ENCODE measurements at regions not wholly inside any gene's neighbourhood (a gene's known extent, or its start where the extent isn't known, plus 50 kb on each side); places are given as distances from the start of the nearest gene placed in this dataset.

- no peak for DNase-seq
These were observed 140.1 kb upstream of the PARP11 start for GRCh38 chr12:4012977-4013968.

DNA sequence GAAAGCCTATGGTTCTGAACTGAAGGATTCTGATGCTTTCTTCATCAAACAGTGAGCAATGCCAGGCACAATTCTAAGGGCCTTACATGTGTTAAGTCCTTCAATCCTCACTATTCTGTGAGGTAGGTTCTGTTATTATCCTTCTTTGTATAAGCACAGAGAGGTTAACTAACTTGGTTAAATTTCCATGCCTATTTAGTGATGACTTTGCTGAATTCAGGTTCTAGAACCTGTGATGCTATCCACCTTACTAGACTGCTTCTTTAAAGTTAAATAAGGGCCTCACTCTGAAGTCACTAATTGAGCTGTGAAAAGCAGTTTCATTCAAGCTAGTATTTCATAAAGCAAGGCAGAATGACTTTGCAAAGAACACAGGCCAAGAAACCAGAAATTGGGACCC lies 138.9 kb upstream of the PARP11 start:
- DNase-seq = no peak

DNA sequence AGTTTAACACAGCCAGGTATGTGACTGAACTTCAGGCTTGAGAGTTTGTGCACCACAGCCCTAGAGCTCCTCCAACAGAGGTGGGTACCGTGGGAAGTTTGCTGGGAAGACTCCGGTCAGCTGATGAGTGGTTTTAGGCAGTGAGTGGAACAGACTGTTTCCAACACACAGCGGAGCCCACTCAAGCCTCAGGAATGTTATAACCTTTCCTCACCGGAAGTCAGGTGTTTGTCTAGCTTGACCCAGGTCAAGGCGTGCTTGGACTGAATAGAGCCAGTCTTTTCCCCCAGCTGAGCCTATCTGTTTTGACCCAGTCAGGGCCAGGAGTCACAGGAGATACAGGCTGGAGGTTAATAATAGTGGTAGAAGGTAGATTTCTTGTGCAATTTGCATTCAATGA lies 138.4 kb upstream of the PARP11 start:
- DNase-seq = no peak

GRCh38 chr12:4009979-4010704 lies 136.9 kb upstream of the PARP11 start:
- no peak for DNase-seq

DNA sequence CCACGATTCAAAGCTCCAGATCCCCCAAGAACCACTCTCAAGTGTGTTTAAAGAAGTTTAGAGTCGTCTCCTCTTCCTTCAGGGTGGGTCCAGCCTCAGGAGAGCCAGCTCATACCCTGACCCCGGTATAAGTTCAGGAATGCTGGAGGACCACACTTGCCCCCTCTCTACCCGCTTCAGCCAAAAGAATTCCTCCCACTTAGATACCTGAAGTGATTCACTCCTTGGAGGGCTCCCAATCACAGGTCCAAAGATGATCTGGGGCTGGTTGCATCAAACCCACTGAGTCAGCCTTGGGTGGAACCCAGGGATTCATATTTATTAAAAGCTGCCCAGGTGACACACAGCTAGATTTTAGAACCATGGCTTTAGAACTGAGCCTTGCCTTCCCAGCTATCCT lies 133.5 kb upstream of the PARP11 start:
- DNase-seq = no peak

GRCh38 chr12:4005851-4006430 lies 132.7 kb upstream of the PARP11 start:
- DNase-seq = no peak

DNA sequence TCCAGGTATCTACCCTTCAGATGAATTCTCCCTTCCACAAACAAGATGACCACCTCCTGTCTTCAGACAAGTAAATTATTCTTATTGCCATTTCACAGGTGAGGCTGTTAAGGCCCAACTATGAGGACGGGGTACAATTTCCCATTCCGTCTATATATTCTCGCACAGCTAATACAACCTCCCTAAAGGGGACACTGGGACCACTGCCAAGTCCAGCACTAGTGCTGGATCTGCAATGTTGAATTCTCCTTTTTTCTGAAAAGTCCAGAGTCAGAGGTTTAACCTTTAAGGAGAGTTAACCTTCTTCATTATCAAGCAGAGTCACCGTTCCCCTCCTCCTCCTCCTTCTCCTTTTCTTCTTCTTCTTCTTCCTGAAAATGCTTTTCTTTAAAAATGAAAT lies 130.4 kb upstream of the PARP11 start:
- no peak for DNase-seq

GRCh38 chr12:4002601-4003000 lies 129.4 kb upstream of the PARP11 start:
- no peak for DNase-seq

GRCh38 chr12:4001841-4002240 lies 128.6 kb upstream of the PARP11 start:
- DNase-seq = no peak

GRCh38 chr12:4001031-4001430 lies 127.8 kb upstream of the PARP11 start:
- no peak for DNase-seq

- DNase-seq = no peak
These were observed 126.7 kb upstream of the PARP11 start for GRCh38 chr12:3999904-4000303.

DNA sequence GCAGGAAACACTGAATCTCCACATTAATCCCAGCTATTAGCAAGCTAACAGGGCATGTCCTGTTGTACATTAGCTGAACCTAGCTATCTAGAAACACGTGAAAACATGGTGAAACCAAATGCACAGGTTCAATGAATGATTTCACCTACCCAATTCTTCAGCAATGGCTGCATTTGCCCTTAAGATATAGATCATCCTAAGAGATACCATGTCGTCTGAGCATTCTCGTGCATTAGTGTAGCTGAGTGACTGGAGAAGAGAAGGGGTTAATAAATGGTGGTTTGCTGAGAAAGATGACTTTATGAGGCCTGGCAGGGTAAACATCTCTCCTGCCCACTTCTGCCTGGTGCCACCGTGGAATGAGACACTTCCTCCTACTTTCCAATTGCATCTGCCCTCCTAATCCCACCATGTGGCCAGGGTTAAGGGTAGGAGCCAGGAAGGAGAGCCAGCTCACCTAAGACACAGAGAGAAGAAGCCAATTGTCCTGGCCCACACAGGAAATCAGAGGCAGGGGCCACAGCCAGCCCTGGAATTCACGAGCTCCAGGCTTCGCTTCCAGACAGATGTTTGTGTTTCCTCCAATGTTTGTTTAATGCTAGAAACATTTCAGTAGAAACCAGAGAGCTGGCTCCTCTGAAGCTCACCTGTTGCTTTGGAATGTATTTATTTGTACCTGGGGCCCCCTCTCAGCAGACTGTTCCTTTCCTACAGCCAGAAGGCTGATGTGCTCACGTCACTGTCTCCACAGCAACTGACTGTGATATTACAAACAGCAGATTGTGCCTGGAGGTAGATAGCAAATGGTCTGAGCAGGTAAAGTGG lies 126.0 kb upstream of the PARP11 start:
- no peak for DNase-seq

DNA sequence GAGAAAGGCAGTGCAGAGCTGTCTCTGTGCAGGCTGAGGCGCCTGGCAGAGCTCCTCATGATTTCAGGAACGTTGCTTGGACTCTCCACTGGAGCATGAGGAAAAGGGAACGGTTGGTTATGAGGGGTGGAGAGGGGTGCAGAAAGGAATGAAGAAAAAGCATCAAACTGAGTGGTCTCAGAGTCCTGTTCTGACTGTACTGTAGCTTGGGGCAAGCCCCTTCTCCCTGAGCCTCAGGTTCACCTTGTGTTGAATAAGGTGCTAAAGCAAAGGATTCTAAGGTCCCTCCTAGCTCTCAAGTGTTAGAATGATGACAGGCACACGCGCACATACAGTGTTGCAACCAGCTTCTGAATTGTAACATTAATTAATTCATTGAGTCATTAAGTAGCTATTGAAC lies 125.2 kb upstream of the PARP11 start:
- DNase-seq = no peak

DNA sequence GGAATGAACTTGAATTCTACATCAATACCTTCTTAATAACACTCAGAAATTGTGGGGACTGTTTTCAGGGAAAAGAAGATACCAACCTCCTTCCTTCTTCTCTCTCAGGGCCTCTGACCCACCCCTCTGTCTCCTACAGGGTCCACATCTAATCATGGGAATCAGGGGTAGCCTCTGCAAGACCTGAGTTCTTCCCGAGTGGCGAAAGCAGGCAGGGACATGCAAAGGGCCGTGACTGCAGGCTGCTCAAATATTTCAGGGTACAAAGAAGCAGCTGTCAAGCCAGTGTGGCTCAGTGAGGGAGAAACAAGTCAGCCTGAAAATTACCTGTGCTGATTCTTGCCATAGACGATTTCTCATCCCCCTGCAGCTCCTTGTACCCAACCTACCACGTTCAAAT lies 123.1 kb upstream of the PARP11 start:
- DNase-seq = no peak

GRCh38 chr12:3995306-3995705 lies 122.1 kb upstream of the PARP11 start:
- no peak for DNase-seq

DNA sequence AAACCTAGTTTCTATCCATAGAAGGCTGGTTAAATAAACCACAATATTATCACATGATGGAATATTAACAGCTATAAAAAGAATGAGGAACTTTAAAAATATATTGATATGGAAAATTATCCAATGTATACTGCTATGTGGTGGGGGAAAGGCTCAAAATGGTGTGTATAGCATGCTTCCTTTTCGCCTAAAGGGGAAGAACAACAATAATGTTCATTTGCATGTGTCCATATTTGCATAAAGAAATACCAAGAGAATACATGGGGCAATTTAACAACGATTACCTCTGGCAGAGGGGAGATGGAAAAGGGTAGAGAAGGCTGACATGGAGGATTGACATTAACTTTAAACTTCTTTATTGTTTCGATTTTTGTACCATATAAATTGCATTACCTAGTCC lies 121.3 kb upstream of the PARP11 start:
- no peak for DNase-seq

DNA sequence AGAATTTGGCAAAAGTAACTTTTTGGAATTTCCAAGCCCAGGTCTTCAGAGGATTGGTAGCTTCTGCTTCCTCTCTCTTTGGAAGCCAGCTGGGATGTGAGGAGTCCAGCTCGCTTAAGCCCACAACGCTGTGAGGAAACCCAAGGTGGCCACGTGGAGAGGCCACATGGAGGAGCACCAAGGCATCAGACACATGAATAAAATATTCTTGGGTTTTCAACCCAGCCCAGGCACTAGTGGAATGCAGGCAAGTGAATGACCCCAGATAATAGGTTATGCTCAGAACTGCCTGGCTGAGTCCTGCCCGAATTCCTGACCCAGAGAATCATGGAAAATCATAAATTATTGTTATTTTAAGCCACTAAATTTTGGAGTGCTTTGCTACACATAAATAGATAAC lies 119.7 kb upstream of the PARP11 start:
- DNase-seq = no peak

DNA sequence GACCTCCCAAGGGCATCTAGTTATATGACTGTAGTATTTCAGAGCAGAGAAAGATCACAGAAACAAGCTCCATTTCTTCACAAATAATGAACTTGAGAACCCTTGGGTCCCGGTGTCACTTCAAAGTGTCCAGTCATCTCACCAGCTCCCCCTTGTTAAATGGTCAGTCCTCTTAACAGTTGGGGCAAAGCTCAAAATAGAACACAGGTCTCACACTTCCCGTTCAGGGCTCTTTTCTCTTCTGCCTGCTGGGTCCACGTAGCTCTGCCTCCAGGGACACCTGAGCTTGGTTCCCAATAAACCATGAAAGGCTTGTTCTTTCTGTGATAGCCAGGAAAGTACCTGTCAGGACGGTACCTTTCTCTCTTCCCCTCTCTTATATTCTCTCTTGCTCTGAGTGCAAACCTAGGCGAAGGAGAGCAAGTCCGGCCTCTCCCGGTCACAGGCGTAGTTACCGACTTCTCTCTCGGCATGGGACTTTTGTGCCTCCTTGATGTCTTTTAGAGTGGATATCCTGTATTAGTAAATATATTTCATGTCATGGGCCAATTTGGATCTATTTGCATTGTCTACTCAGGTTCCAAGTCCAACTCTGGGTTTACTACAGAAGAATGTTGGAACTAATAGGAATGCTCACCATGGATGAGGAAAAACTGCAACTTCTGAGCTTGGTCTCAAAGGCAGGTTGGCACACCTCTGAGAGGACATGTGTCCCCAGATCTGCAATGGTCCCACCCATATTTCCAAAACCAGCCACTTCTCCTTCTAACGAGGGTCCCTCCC lies 118.8 kb upstream of the PARP11 start:
- no peak for DNase-seq

DNA sequence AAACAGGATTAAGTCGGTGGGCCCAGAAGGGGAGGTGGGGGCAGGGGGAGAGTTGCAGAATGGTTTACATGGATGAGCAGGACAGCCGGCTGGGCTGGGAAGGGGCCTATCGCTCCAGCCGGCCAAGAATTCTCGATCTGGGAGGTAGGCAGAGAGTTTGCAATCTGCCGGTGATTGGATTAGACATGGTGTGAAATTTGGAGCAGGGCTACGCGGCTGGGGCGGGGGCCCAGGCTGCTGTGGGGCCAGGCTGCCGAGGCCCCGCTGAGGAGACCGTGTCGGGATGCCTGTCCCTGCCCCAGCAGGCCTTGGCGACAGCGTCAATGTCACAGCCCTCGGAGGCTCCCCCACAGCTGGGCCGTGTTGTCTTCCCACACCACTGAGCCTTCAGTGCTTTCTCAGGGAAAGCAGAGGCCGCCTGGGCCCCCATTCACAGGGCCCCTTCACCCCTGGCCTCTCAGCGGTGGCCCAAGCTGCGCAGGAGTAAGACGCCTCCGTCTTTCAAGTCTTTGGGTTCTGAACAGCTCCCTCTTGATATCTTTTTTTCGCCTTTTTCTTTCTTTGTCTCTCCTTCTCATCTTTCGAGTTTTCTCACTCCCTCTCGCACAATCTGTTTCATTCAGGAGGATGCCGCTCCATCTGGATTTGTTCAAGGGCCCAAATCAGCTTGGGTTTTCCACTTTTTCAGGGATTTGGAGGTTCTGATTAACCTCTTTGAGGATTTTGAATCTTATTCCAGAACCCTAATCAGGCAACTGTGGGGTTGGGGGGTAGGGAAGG lies 117.5 kb upstream of the PARP11 start:
- DNase-seq = peak; percentile 32

- no peak for DNase-seq
These were observed 116.0 kb upstream of the PARP11 start for GRCh38 chr12:3989218-3989550.

GRCh38 chr12:3988519-3989217 lies 115.5 kb upstream of the PARP11 start:
- no peak for DNase-seq

Data from NCI-H524 treated with DMSO at 0.1 percent for 48 hours (cell line).